GM12874 (cell line): ENCODE measurements at regions not wholly inside any gene's neighbourhood (a gene's known extent, or its start where the extent isn't known, plus 50 kb on each side); places are given as distances from the start of the nearest gene placed in this dataset.

Experiments
- CTCF ChIP-seq: IDR thresholded peaks from 2 replicates; pipeline ENCODE4 v1.5.1; 2011; ENCODE audit warnings: low read depth, mild to moderate bottlenecking, control low read depth, low read length, moderate library complexity; ENCODE audit not compliant: insufficient read depth

GRCh38 chr1:22291057-22291456, 148.2 kb upstream of the WNT4 start:
- no peak for TF ChIP-seq CTCF

GRCh38 chr1:22291494-22291893, 148.6 kb upstream of the WNT4 start:
- no peak for TF ChIP-seq CTCF

- no peak for TF ChIP-seq CTCF
These were observed 149.3 kb upstream of the WNT4 start for GRCh38 chr1:22292011-22292788.

- TF ChIP-seq CTCF = no peak
These were observed 152.5 kb upstream of the WNT4 start for GRCh38 chr1:22295396-22295795.

GRCh38 chr1:22295856-22296255, 153.0 kb upstream of the WNT4 start:
- TF ChIP-seq CTCF = no peak

- TF ChIP-seq CTCF = no peak
These were observed 154.0 kb upstream of the WNT4 start for GRCh38 chr1:22296701-22297591.

- TF ChIP-seq CTCF = no peak
These were observed 153.7 kb upstream of the ZBTB40 start for GRCh38 chr1:22297999-22298398.
